ENCODE measurements at regions not wholly inside any gene's neighbourhood (a gene's known extent, or its start where the extent isn't known, plus 50 kb on each side); places are given as distances from the start of the nearest gene placed in this dataset.

GRCh38 chr13:75202981-75203380 is 279.0 kb downstream of the TBC1D4 start:
- Histone ChIP-seq H3K9me3 (peaks cover 0 to 24% (median 7%) of the 10 kb centered on the region in 8 donors), H3K4me1 (no peaks in the 10 kb centered on the region), H3K27me3 (replicated peaks in 1 of 7) (no peaks in the 10 kb centered on the region), H3K4me3 (no peak overlapping the region), H3K36me3 (no peaks in the 10 kb centered on the region), H3K27ac (no peak overlapping the region)
- intact Hi-C loops (cut with DNase I; ENCODE audit: low total_unique reads), result no loop called here
- TF ChIP-seq POLR2A (IDR thresholded peaks at IDR 0.05) (no peak), POLR2AphosphoS5 (IDR thresholded peaks at IDR 0.05) (no peak), CTCF (IDR thresholded peaks at IDR 0.05 in 8 of 11, conservative IDR thresholded peaks at IDR 0.05 in 3 of 11) (no peak)
- 86 to 97% (median 94%) methylated on average over 3 of the region's 3 CpGs for WGBS, 5 donors
- no peak for DNase-seq

GRCh38 chr13:75197803-75198202 is 284.2 kb downstream of the TBC1D4 start:
- Histone ChIP-seq H3K9me3 (no peaks in the 10 kb centered on the region), H3K4me3 (no peak overlapping the region), H3K36me3 (no peaks in the 10 kb centered on the region), H3K27me3 (replicated peaks in 1 of 7) (no peaks in the 10 kb centered on the region), H3K27ac (no peak overlapping the region), H3K4me1 (peaks cover 0 to 6% (median 0%) of the 10 kb centered on the region in 6 donors)
- no peak for TF ChIP-seq POLR2AphosphoS5 (IDR thresholded peaks at IDR 0.05)
- TF ChIP-seq POLR2A (IDR thresholded peaks at IDR 0.05), result no peak
- TF ChIP-seq CTCF (IDR thresholded peaks at IDR 0.05 in 8 of 11, conservative IDR thresholded peaks at IDR 0.05 in 3 of 11), result no peak
- no peak for DNase-seq
- WGBS, 5 donors, result 44 to 67% (median 58%) methylated on average over 4 of the region's 4 CpGs
- intact Hi-C loops (cut with DNase I; ENCODE audit: low total_unique reads), result no loop called here

GRCh38 chr13:75196147-75196837 is 285.7 kb downstream of the TBC1D4 start:
- Histone ChIP-seq H3K36me3 (no peaks in the 10 kb centered on the region), H3K4me3 (no peak overlapping the region), H3K27ac (no peak overlapping the region), H3K9me3 (no peaks in the 10 kb centered on the region), H3K4me1 (peaks cover 0 to 6% (median 0%) of the 10 kb centered on the region in 6 donors), H3K27me3 (replicated peaks in 1 of 7) (no peaks in the 10 kb centered on the region)
- no peak for DNase-seq
- no peak for TF ChIP-seq POLR2A (IDR thresholded peaks at IDR 0.05)
- no peak for TF ChIP-seq CTCF (IDR thresholded peaks at IDR 0.05 in 8 of 11, conservative IDR thresholded peaks at IDR 0.05 in 3 of 11)
- no peak for TF ChIP-seq POLR2AphosphoS5 (IDR thresholded peaks at IDR 0.05)
- intact Hi-C loops (cut with DNase I; ENCODE audit: low total_unique reads), result no loop called here
- 76 to 84% (median 80%) methylated on average over 4 of the region's 4 CpGs for WGBS, 5 donors

- H3K27me3 ChIP-seq (replicated peaks in 1 of 7), result no peaks in the 10 kb centered on the region
- no peak overlapping the region for H3K27ac ChIP-seq
- 81 to 90% (median 84%) methylated on average over 7 of the region's 7 CpGs for WGBS, 5 donors
- no peaks in the 10 kb centered on the region for H3K36me3 ChIP-seq
- no peaks in the 10 kb centered on the region for H3K9me3 ChIP-seq
- peaks cover 0 to 6% (median 0%) of the 10 kb centered on the region in 6 donors for H3K4me1 ChIP-seq
- intact Hi-C loops (cut with DNase I; ENCODE audit: low total_unique reads), result no loop called here
- DNase-seq, result no peak
- no peak overlapping the region for H3K4me3 ChIP-seq
- TF ChIP-seq POLR2A (IDR thresholded peaks at IDR 0.05), result no peak
- TF ChIP-seq CTCF (IDR thresholded peaks at IDR 0.05 in 8 of 11, conservative IDR thresholded peaks at IDR 0.05 in 3 of 11), result no peak
These were observed 286.3 kb downstream of the TBC1D4 start for GRCh38 chr13:75195495-75196146.

Measured in spleen (tissue), 11 donors.